ENCODE measurements at regions not wholly inside any gene's neighbourhood (a gene's known extent, or its start where the extent isn't known, plus 50 kb on each side); places are given as distances from the start of the nearest gene placed in this dataset.
"Not testable (repeated sequence)": the region's sequence is repeated elsewhere in the genome, so short reads cannot be mapped to it uniquely, and the experiment has no call there.

GRCh38 chr9:86575825-86576525, 221.8 kb upstream of the TUT7 start:
- DNase-seq (ENCODE audit: low read depth), result peak; percentile 14
- no peak overlapping the region for H3K4me3 ChIP-seq (ENCODE audit: control insufficient read depth, low read depth, low read length)
- TF ChIP-seq CTCF (conservative IDR thresholded peaks at IDR 0.05; ENCODE audit: control insufficient read depth, insufficient read depth, low read depth, low read length), result no peak

GRCh38 chr9:86575137-86575536, 220.9 kb upstream of the TUT7 start:
- TF ChIP-seq CTCF (conservative IDR thresholded peaks at IDR 0.05; ENCODE audit: control insufficient read depth, insufficient read depth, low read depth, low read length), result no peak
- DNase-seq (ENCODE audit: low read depth), result no peak
- H3K4me3 ChIP-seq (ENCODE audit: control insufficient read depth, low read depth, low read length), result no peak overlapping the region

GRCh38 chr9:86573886-86574285, 219.7 kb upstream of the TUT7 start:
- H3K4me3 ChIP-seq (ENCODE audit: control insufficient read depth, low read depth, low read length), result no peak overlapping the region
- DNase-seq (ENCODE audit: low read depth), result peak; percentile 82
- no peak for TF ChIP-seq CTCF (conservative IDR thresholded peaks at IDR 0.05; ENCODE audit: control insufficient read depth, insufficient read depth, low read depth, low read length)

GRCh38 chr9:86572904-86573303, 218.7 kb upstream of the TUT7 start:
- H3K4me3 ChIP-seq (ENCODE audit: control insufficient read depth, low read depth, low read length), result no peak overlapping the region
- no peak for DNase-seq (ENCODE audit: low read depth)
- TF ChIP-seq CTCF (conservative IDR thresholded peaks at IDR 0.05; ENCODE audit: control insufficient read depth, insufficient read depth, low read depth, low read length), result no peak

GRCh38 chr9:86565603-86566002, 211.4 kb upstream of the TUT7 start:
- H3K4me3 ChIP-seq (ENCODE audit: control insufficient read depth, low read depth, low read length); DNase-seq (ENCODE audit: low read depth): not testable (repeated sequence)

- H3K4me3 ChIP-seq (ENCODE audit: control insufficient read depth, low read depth, low read length), result no peak overlapping the region
- no peak for TF ChIP-seq CTCF (conservative IDR thresholded peaks at IDR 0.05; ENCODE audit: control insufficient read depth, insufficient read depth, low read depth, low read length)
- DNase-seq (ENCODE audit: low read depth), result no peak
Measured at GRCh38 chr9:86563936-86564335, 209.7 kb upstream of the TUT7 start.

- DNase-seq (ENCODE audit: low read depth), result peak; percentile 70
- TF ChIP-seq CTCF (conservative IDR thresholded peaks at IDR 0.05; ENCODE audit: control insufficient read depth, insufficient read depth, low read depth, low read length), result no peak
- no peak overlapping the region for H3K4me3 ChIP-seq (ENCODE audit: control insufficient read depth, low read depth, low read length)
Measured at GRCh38 chr9:86563350-86563749, 209.1 kb upstream of the TUT7 start.
